Activated B cell treated with CpG ODN at 0.5 μM for 24 hours (primary cell): ENCODE measurements at regions not wholly inside any gene's neighbourhood (a gene's known extent, or its start where the extent isn't known, plus 50 kb on each side); places are given as distances from the start of the nearest gene placed in this dataset.

Source experiments
- ATAC-seq: fragments of 200-7000 bp; cut with Tn5 transposase; one replicate; pipeline ENCODE4 v1.10.0; 2021; ENCODE audit warnings: low read depth, mild to moderate bottlenecking, moderate library complexity
- CTCF ChIA-PET: fragments of 350-600 bp; sonication (Branson Sonifier 250); formaldehyde crosslinking; loops from one replicate; lab custom pipeline; 2021; ENCODE audit warnings: antibody characterized with exemption; lab: Charles Lee
- POLR2A ChIA-PET: fragments of 350-600 bp; sonication (Branson Sonifier 250); formaldehyde crosslinking; loops from one replicate; lab custom pipeline; 2021; ENCODE audit warnings: antibody characterized with exemption; lab: Charles Lee
- DNase-seq: peaks from one replicate; pipeline ENCODE4 v3.0.0; 2022
- H3K27ac Mint-ChIP-seq: one replicate; pipeline ENCODE4 v1.8.0; 2020; ENCODE audit warnings: mixed read lengths
- H3K27me3 Mint-ChIP-seq: one replicate; pipeline ENCODE4 v1.8.0; 2021; ENCODE audit warnings: mixed read lengths
- H3K36me3 Mint-ChIP-seq: one replicate; pipeline ENCODE4 v1.8.0; 2021; ENCODE audit warnings: low read depth, mixed read lengths
- H3K4me1 Mint-ChIP-seq: one replicate; pipeline ENCODE4 v1.8.0; 2021; ENCODE audit warnings: mixed read lengths
- H3K4me3 Mint-ChIP-seq: one replicate; pipeline ENCODE4 v1.8.0; 2020; ENCODE audit warnings: mild to moderate bottlenecking, mixed read lengths
- H3K9me3 Mint-ChIP-seq: one replicate; pipeline ENCODE4 v1.8.0; 2020; ENCODE audit warnings: mixed read lengths
- CTCF ChIP-seq: fragments of 200-600 bp; IDR thresholded peaks from one replicate; pipeline ENCODE4 v1.8.0; 2022; ENCODE audit warnings: antibody characterized with exemption, mild to moderate bottlenecking
- intact Hi-C: fragments of 100-400 bp; cut with micrococcal nuclease; formaldehyde crosslinking; loops from one replicate; pipeline ENCODE4 v1.15.1; 2024

- intact Hi-C loops: loop anchor here (5.0 kb wide), 1 partner anchor 1287 kb away; no protein-coding TSS in a partner anchor
- Mint-ChIP-seq H3K4me3 (no peak overlapping the region), H3K27ac (no peak overlapping the region), H3K4me1 (no peaks in the 10 kb centered on the region), H3K27me3 (peaks cover 10% of the 10 kb centered on the region), H3K9me3 (peaks cover 2% of the 10 kb centered on the region), H3K36me3 (no peaks in the 10 kb centered on the region)
- no peak for DNase-seq
- no peak for TF ChIP-seq CTCF
- ChIA-PET CTCF (no interaction called here), POLR2A (no interaction called here)
- no peak for ATAC-seq
Observed at GRCh38 chr3:178159691-178160220, 376.5 kb upstream of the KCNMB2 start.

GRCh38 chr3:178169421-178169820, 366.8 kb upstream of the KCNMB2 start:
- ChIA-PET CTCF (no interaction called here), POLR2A (no interaction called here)
- H3K9me3 Mint-ChIP-seq: no peaks in the 10 kb centered on the region
- H3K36me3 Mint-ChIP-seq: no peaks in the 10 kb centered on the region
- no peaks in the 10 kb centered on the region for H3K4me1 Mint-ChIP-seq
- ATAC-seq (no peak), DNase-seq (no peak)
- no peak overlapping the region for H3K27ac Mint-ChIP-seq
- TF ChIP-seq CTCF: no peak
- intact Hi-C loops: no loop called here
- no peaks in the 10 kb centered on the region for H3K27me3 Mint-ChIP-seq
- no peak overlapping the region for H3K4me3 Mint-ChIP-seq

- TF ChIP-seq CTCF: no peak
- H3K4me1 Mint-ChIP-seq: no peaks in the 10 kb centered on the region
- H3K27me3 Mint-ChIP-seq: no peaks in the 10 kb centered on the region
- no peaks in the 10 kb centered on the region for H3K36me3 Mint-ChIP-seq
- DNase-seq (no peak), ATAC-seq (no peak)
- intact Hi-C loops: no loop called here
- ChIA-PET CTCF (no interaction called here), POLR2A (no interaction called here)
- no peak overlapping the region for H3K27ac Mint-ChIP-seq
- no peak overlapping the region for H3K4me3 Mint-ChIP-seq
- no peaks in the 10 kb centered on the region for H3K9me3 Mint-ChIP-seq
Observed at GRCh38 chr3:178170698-178171535, 365.3 kb upstream of the KCNMB2 start.

- DNase-seq: no peak
- Mint-ChIP-seq H3K36me3 (no peaks in the 10 kb centered on the region), H3K27ac (no peak overlapping the region), H3K9me3 (no peaks in the 10 kb centered on the region), H3K4me3 (no peak overlapping the region), H3K4me1 (no peaks in the 10 kb centered on the region), H3K27me3 (no peaks in the 10 kb centered on the region)
- ChIA-PET POLR2A (no interaction called here), CTCF (no interaction called here)
- intact Hi-C loops: no loop called here
- ATAC-seq: no peak
- TF ChIP-seq CTCF: no peak
Observed at GRCh38 chr3:178172121-178172520, 364.1 kb upstream of the KCNMB2 start.

GRCh38 chr3:178174201-178174915, 361.9 kb upstream of the KCNMB2 start:
- Mint-ChIP-seq H3K4me1 (no peaks in the 10 kb centered on the region), H3K27ac (no peak overlapping the region), H3K36me3 (no peaks in the 10 kb centered on the region), H3K27me3 (no peaks in the 10 kb centered on the region), H3K9me3 (no peaks in the 10 kb centered on the region), H3K4me3 (no peak overlapping the region)
- no peak for TF ChIP-seq CTCF
- CTCF ChIA-PET: no interaction called here
- no peak for DNase-seq
- ATAC-seq: no peak
- intact Hi-C loops: no loop called here
- POLR2A ChIA-PET: no interaction called here
